Astrocyte (in vitro differentiated cells and primary cell): ENCODE measurements at regions not wholly inside any gene's neighbourhood (a gene's known extent, or its start where the extent isn't known, plus 50 kb on each side); places are given as distances from the start of the nearest gene placed in this dataset.

Experiments
- DNase-seq: peaks from one replicate; pipeline ENCODE4 v3.0.0-alpha.2; 2010; ENCODE audit warnings: low read depth
- FAIRE-seq: peaks from 2 replicates; lab custom pipeline; 2011; peaks lifted over from hg19 to GRCh38; lab: Jason Lieb, UNC
- H2AFZ ChIP-seq: 2 replicates; pipeline ENCODE4 v1.6.0; 2012; ENCODE audit warnings: low read depth, low read length, inconsistent platforms
- H3K27ac ChIP-seq: 2 replicates; pipeline ENCODE4 v1.5.1; 2011; ENCODE audit warnings: low read depth, low read length, inconsistent platforms
- H3K27me3 ChIP-seq: 2 replicates; pipeline ENCODE4 v1.6.0; 2011; ENCODE audit warnings: low read length, inconsistent platforms; ENCODE audit not compliant: insufficient read depth
- H3K36me3 ChIP-seq: 2 replicates; pipeline ENCODE4 v1.5.1; 2011; ENCODE audit warnings: low read length, inconsistent platforms; ENCODE audit not compliant: insufficient read depth
- H3K4me1 ChIP-seq: 2 replicates; pipeline ENCODE4 v1.5.1; 2011; ENCODE audit warnings: low read length, inconsistent platforms; ENCODE audit not compliant: insufficient read depth
- H3K4me2 ChIP-seq: 2 replicates; pipeline ENCODE4 v1.6.0; 2012; ENCODE audit warnings: low read length, inconsistent platforms
- H3K4me3 ChIP-seq: 2 replicates; pipeline ENCODE4 v1.5.1; 2011; ENCODE audit warnings: low read depth, mild to moderate bottlenecking, low read length, inconsistent platforms; ENCODE audit not compliant: insufficient read depth
- H3K79me2 ChIP-seq: 2 replicates; pipeline ENCODE4 v1.6.0; 2012; ENCODE audit warnings: mild to moderate bottlenecking, low read length, inconsistent platforms; ENCODE audit not compliant: insufficient read depth
- H3K9ac ChIP-seq: 2 replicates; pipeline ENCODE4 v1.6.0; 2012; ENCODE audit warnings: mild to moderate bottlenecking, low read length, inconsistent platforms
- H3K9me3 ChIP-seq: 2 replicates; pipeline ENCODE4 v1.5.1; 2012; ENCODE audit warnings: low read depth, mild to moderate bottlenecking, low read length, inconsistent platforms; ENCODE audit not compliant: insufficient read depth
- H4K20me1 ChIP-seq: 2 replicates; pipeline ENCODE4 v1.6.0; 2012; ENCODE audit warnings: low read length, inconsistent platforms; ENCODE audit not compliant: insufficient read depth
- H3K27ac Mint-ChIP-seq: one replicate; pipeline ENCODE4 v1.8.0; 2021; ENCODE audit warnings: mild to moderate bottlenecking, mixed read lengths; ENCODE audit not compliant: unreplicated experiment
- H3K27me3 Mint-ChIP-seq: one replicate; pipeline ENCODE4 v1.8.0; 2021; ENCODE audit warnings: low read depth, mixed read lengths; ENCODE audit not compliant: unreplicated experiment
- H3K36me3 Mint-ChIP-seq: one replicate; pipeline ENCODE4 v1.8.0; 2021; ENCODE audit warnings: low read depth, mixed read lengths; ENCODE audit not compliant: unreplicated experiment
- H3K4me1 Mint-ChIP-seq: one replicate; pipeline ENCODE4 v1.8.0; 2021; ENCODE audit warnings: low read depth, mixed read lengths; ENCODE audit not compliant: unreplicated experiment
- H3K4me3 Mint-ChIP-seq: one replicate; pipeline ENCODE4 v1.8.0; 2021; ENCODE audit warnings: mild to moderate bottlenecking, moderate library complexity, mixed read lengths; ENCODE audit not compliant: unreplicated experiment
- H3K9me3 Mint-ChIP-seq: one replicate; pipeline ENCODE4 v1.8.0; 2021; ENCODE audit warnings: mild to moderate bottlenecking, mixed read lengths; ENCODE audit not compliant: unreplicated experiment
- CTCF ChIP-seq: IDR thresholded peaks from 2 replicates; pipeline ENCODE4 v1.5.1; 2011; ENCODE audit warnings: low read depth, mild to moderate bottlenecking, inconsistent platforms, low read length, moderate library complexity; ENCODE audit not compliant: insufficient read depth
- EZH2 ChIP-seq: IDR thresholded peaks from 2 replicates; pipeline ENCODE4 v1.6.1; 2012; ENCODE audit warnings: mild to moderate bottlenecking, low read length, inconsistent platforms; ENCODE audit not compliant: insufficient read depth

- no peaks in the 10 kb centered on the region for H3K36me3 ChIP-seq
- no peak overlapping the region for H3K27ac ChIP-seq
- TF ChIP-seq EZH2: no peak
- TF ChIP-seq CTCF: no peak
- H3K4me3 ChIP-seq: no peak overlapping the region
- H4K20me1 ChIP-seq: no peaks in the 10 kb centered on the region
- no peak overlapping the region for H3K9ac ChIP-seq
- H3K4me2 ChIP-seq: no peak overlapping the region
- H3K4me1 Mint-ChIP-seq: peaks cover 27% of the 10 kb centered on the region
- no peaks in the 10 kb centered on the region for H3K36me3 Mint-ChIP-seq
- peaks cover 16% of the 10 kb centered on the region for H3K4me1 ChIP-seq
- H3K27ac Mint-ChIP-seq: no peak overlapping the region
- no peaks in the 10 kb centered on the region for H3K9me3 Mint-ChIP-seq
- H3K9me3 ChIP-seq: no peaks in the 10 kb centered on the region
- H3K27me3 Mint-ChIP-seq: peaks cover 7% of the 10 kb centered on the region
- no peak overlapping the region for H2AFZ ChIP-seq
- DNase-seq (no peak), FAIRE-seq (no peak)
- H3K79me2 ChIP-seq: no peaks in the 10 kb centered on the region
- H3K27me3 ChIP-seq: peaks cover 5% of the 10 kb centered on the region
- H3K4me3 Mint-ChIP-seq: no peak overlapping the region
These were observed 88.6 kb downstream of the LIPG start for GRCh38 chr18:49650426-49650891.

- Histone ChIP-seq H3K36me3 (no peaks in the 10 kb centered on the region), H3K4me2 (no peak overlapping the region), H3K27ac (no peak overlapping the region), H2AFZ (no peak overlapping the region), H3K9ac (no peak overlapping the region), H3K4me1 (peaks cover 16% of the 10 kb centered on the region), H3K79me2 (no peaks in the 10 kb centered on the region), H3K9me3 (no peaks in the 10 kb centered on the region), H3K4me3 (no peak overlapping the region), H3K27me3 (peaks cover 5% of the 10 kb centered on the region), H4K20me1 (no peaks in the 10 kb centered on the region)
- TF ChIP-seq EZH2: no peak
- TF ChIP-seq CTCF: no peak
- H3K4me1 Mint-ChIP-seq: peaks cover 27% of the 10 kb centered on the region
- peaks cover 7% of the 10 kb centered on the region for H3K27me3 Mint-ChIP-seq
- no peak overlapping the region for H3K4me3 Mint-ChIP-seq
- FAIRE-seq: no peak
- no peak for DNase-seq
- H3K27ac Mint-ChIP-seq: no peak overlapping the region
- H3K9me3 Mint-ChIP-seq: no peaks in the 10 kb centered on the region
- no peaks in the 10 kb centered on the region for H3K36me3 Mint-ChIP-seq
These were observed 87.0 kb downstream of the LIPG start for GRCh38 chr18:49648811-49649210.
